Smooth muscle cell (in vitro differentiated cells): ENCODE measurements at regions not wholly inside any gene's neighbourhood (a gene's known extent, or its start where the extent isn't known, plus 50 kb on each side); places are given as distances from the start of the nearest gene placed in this dataset.
A peak's percentile ranks its signal among the peaks of the same experiment; 100 is the strongest.

ENCODE experiments used
- DNase-seq: peaks from one replicate; lab custom pipeline; 2025; ENCODE audit not compliant: unreplicated experiment; lab: John Stamatoyannopoulos, UW
- H2AFZ ChIP-seq: fragments of 200-600 bp; sonication (generic); 2 replicates; pipeline ENCODE4 v1.6.0; 2016; ENCODE audit warnings: antibody characterized with exemption, low read depth, mild to moderate bottlenecking
- H3F3A ChIP-seq: fragments of 200-600 bp; sonication (generic); 2 replicates; pipeline ENCODE4 v1.6.0; 2017; ENCODE audit warnings: antibody characterized with exemption, low read depth
- H3K27ac ChIP-seq: fragments of 200-600 bp; sonication (generic); 2 replicates; pipeline ENCODE4 v1.5.1; 2016; ENCODE audit warnings: low read depth, mild to moderate bottlenecking
- H3K27me3 ChIP-seq: fragments of 200-600 bp; sonication (generic); 2 replicates; pipeline ENCODE4 v1.6.1; 2016; ENCODE audit warnings: low read depth, mild to moderate bottlenecking
- H3K36me3 ChIP-seq: fragments of 200-600 bp; sonication (generic); 2 replicates; pipeline ENCODE4 v1.5.1; 2016; ENCODE audit warnings: low read depth
- H3K4me1 ChIP-seq: fragments of 200-600 bp; sonication (generic); 2 replicates; pipeline ENCODE4 v1.5.1; 2016; ENCODE audit warnings: low read depth
- H3K4me2 ChIP-seq: fragments of 200-600 bp; sonication (generic); 2 replicates; pipeline ENCODE4 v1.6.0; 2016; ENCODE audit warnings: mild to moderate bottlenecking
- H3K4me3 ChIP-seq: fragments of 200-600 bp; sonication (generic); 2 replicates; pipeline ENCODE4 v1.5.1; 2016; ENCODE audit warnings: mild to moderate bottlenecking
- H3K79me2 ChIP-seq: fragments of 200-600 bp; sonication (generic); 2 replicates; pipeline ENCODE4 v1.6.0; 2016; ENCODE audit warnings: low read depth, mild to moderate bottlenecking
- H3K9ac ChIP-seq: fragments of 200-600 bp; sonication (generic); 2 replicates; pipeline ENCODE4 v1.6.0; 2016; ENCODE audit warnings: low read depth
- H3K9me3 ChIP-seq: fragments of 200-600 bp; sonication (generic); replicated peaks from 2 replicates; pipeline ENCODE4 v1.5.1; 2016; ENCODE audit warnings: low read depth
- H4K20me1 ChIP-seq: fragments of 200-600 bp; sonication (generic); 2 replicates; pipeline ENCODE4 v1.6.0; 2016; ENCODE audit warnings: low read depth
- WGBS: methylation state at CpG from one replicate; pipeline ENCODE4 v1.1.7; 2016; ENCODE audit warnings: low lambda C conversion rate; 5-methylcytosine and 5-hydroxymethylcytosine counted together
- TF ChIP-seq, protein P1 (sequence below): fragments of 200-600 bp; sonication (generic); IDR thresholded peaks from 2 replicates; pipeline ENCODE4 v1.5.1; 2017; ENCODE audit warnings: borderline replicate concordance, mild to moderate bottlenecking, antibody characterized with exemption; ENCODE audit not compliant: insufficient read depth, poor library complexity, severe bottlenecking

DNA sequence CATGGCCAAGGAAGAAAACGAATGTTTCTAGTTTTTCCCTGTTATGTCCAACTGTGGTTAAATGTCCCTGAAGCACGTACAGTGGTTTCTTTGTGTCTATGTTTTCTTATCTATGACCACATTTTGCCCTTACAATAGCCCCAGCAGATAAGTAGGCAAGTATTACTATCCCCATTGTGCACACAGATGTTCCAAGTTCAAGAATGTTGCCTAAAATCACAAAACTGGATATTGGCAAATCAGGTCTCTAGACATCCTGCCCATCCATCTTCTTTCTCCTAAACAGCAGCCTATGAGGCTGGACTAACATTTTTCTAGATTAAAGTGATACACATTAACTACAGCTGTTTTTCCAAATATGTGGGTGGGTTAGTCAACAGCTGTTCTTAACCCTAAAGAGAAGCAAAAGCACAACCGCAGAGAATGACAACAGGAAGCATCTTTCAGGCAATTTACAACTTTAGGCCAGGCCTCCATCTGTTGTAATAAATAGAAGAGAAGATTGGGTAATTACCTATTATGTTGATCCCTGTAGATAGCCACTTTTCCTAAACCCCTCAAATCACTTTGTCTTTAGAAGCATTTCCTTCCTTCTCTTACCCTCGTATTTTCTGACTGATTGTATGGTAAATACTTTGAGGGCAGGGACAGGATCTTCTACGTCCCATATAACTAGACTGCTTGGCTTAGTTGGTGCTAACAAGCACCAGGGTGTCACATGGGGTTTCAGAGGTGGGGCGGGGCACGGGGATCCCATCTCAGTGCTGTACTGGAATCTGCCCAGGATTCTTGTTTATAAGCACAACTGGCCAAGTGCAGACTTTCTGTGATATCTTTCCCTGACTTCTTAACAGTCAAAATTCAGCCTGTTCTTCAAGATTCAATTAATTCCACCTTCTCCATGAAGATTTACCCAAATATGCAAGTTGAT, 132.1 kb upstream of the SETBP1 start:
- peaks cover 7% of the 10 kb centered on the region for H3K4me1 ChIP-seq
- peak overlapping the region; percentile 56 for H2AFZ ChIP-seq
- peak overlapping the region; percentile 27 for H3K4me2 ChIP-seq
- WGBS: 34% methylated on average over 7 of the region's 7 CpGs
- H3K36me3 ChIP-seq: no peaks in the 10 kb centered on the region
- no peaks in the 10 kb centered on the region for H3K79me2 ChIP-seq
- no peak overlapping the region for H3K9ac ChIP-seq
- H4K20me1 ChIP-seq: no peaks in the 10 kb centered on the region
- H3F3A ChIP-seq: peaks cover 8% of the 10 kb centered on the region
- DNase-seq: no peak
- no peaks in the 10 kb centered on the region for H3K9me3 ChIP-seq
- TF ChIP-seq, protein P1, sequence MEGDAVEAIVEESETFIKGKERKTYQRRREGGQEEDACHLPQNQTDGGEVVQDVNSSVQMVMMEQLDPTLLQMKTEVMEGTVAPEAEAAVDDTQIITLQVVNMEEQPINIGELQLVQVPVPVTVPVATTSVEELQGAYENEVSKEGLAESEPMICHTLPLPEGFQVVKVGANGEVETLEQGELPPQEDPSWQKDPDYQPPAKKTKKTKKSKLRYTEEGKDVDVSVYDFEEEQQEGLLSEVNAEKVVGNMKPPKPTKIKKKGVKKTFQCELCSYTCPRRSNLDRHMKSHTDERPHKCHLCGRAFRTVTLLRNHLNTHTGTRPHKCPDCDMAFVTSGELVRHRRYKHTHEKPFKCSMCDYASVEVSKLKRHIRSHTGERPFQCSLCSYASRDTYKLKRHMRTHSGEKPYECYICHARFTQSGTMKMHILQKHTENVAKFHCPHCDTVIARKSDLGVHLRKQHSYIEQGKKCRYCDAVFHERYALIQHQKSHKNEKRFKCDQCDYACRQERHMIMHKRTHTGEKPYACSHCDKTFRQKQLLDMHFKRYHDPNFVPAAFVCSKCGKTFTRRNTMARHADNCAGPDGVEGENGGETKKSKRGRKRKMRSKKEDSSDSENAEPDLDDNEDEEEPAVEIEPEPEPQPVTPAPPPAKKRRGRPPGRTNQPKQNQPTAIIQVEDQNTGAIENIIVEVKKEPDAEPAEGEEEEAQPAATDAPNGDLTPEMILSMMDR: no peak
- H3K27ac ChIP-seq: no peak overlapping the region
- H3K27me3 ChIP-seq: no peaks in the 10 kb centered on the region
- no peak overlapping the region for H3K4me3 ChIP-seq

DNA sequence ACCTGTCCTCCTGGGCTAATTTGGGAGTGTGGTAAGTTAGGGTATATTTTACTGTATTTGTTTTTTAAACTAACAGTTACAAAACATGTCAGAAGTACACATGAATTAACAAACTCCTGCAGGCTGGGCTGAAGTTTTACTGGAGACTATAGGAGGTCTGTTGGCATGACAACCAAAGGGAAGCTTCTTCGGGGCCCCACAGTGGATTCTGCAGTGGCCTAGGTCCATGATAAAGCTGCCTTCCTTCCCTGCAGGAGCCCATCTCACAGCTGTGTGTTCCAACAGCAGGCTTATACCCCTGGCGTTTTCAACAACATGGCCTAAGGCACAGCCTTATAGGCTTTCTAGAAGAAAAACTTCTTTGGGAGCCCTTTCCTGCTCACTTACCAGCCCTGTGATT, 128.0 kb upstream of the SETBP1 start:
- Histone ChIP-seq H3K4me1 (peaks cover 7% of the 10 kb centered on the region), H3K27ac (no peak overlapping the region), H3K79me2 (no peaks in the 10 kb centered on the region), H3K4me2 (peak overlapping the region; percentile 19), H3F3A (peaks cover 7% of the 10 kb centered on the region), H3K4me3 (no peak overlapping the region), H3K9me3 (no peaks in the 10 kb centered on the region), H3K27me3 (no peaks in the 10 kb centered on the region), H2AFZ (no peak overlapping the region), H3K36me3 (no peaks in the 10 kb centered on the region), H3K9ac (no peak overlapping the region), H4K20me1 (no peaks in the 10 kb centered on the region)
- TF ChIP-seq, protein P1: no peak
- WGBS: 4% methylated on average over 2 of the region's 2 CpGs
- peak; percentile 1 for DNase-seq

DNA sequence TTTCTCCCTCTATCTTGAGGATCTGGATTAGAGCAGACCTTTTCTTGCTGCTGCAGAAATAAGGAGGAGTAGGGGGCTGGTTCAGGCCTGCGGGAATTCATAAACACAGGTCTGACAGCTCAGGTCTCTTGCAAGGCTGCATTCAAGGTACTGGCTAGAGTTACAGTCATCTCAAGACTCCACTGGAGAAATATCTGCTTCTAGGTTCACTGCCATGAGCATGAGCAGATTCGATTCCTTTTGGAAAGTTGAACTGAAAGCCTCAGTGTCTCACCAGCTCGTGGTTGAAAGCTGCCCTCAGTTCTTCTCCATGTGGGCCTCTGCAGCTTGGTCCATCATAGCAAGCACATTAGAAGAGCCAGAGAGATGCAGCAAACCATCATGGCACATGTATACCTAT, 124.4 kb upstream of the SETBP1 start:
- no peak overlapping the region for H3K27ac ChIP-seq
- no peak overlapping the region for H3K9ac ChIP-seq
- 50% methylated on average over 3 of the region's 3 CpGs for WGBS
- no peak overlapping the region for H3K4me3 ChIP-seq
- TF ChIP-seq, protein P1: no peak
- no peaks in the 10 kb centered on the region for H3K79me2 ChIP-seq
- no peaks in the 10 kb centered on the region for H3F3A ChIP-seq
- peaks cover 7% of the 10 kb centered on the region for H3K4me1 ChIP-seq
- DNase-seq: no peak
- no peaks in the 10 kb centered on the region for H4K20me1 ChIP-seq
- H3K9me3 ChIP-seq: no peaks in the 10 kb centered on the region
- H3K36me3 ChIP-seq: no peaks in the 10 kb centered on the region
- no peaks in the 10 kb centered on the region for H3K27me3 ChIP-seq
- no peak overlapping the region for H2AFZ ChIP-seq
- H3K4me2 ChIP-seq: no peak overlapping the region
